ENCODE measurements at regions not wholly inside any gene's neighbourhood (a gene's known extent, or its start where the extent isn't known, plus 50 kb on each side); places are given as distances from the start of the nearest gene placed in this dataset.

DNA sequence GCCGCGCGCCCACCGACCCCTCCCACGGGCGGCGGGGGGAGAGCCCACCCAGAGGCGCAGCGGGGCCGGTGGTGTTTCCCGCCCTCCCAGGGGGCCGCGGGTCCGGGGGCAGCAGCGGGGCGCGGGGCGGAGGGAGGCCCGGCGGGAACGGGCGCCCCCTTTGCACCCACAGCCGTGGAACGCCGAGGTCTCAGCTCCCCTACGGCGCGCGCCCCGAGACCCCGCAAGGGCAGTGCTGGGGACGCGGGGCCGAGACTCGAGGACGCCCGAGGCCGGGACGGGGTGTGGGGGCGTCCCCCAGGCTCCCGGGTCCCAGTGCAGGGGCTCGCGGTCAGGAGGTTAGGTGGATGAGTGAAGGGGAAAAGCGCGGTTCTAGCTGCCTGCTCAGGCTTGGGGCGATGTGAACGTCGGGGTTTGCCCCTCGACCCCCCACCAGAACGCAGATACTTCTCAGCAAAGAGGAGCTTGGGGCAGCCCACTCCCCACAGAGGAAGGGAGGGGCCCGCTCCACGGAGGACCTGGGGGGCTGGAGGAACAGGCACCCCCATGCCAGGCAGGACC, 65.5 kb upstream of the BHLHE23 start:
- H3K27me3 Mint-ChIP-seq (ENCODE audit: insufficient read depth), result peaks cover 32% of the 10 kb centered on the region
- H3K27ac Mint-ChIP-seq, result no peak overlapping the region
- Histone ChIP-seq H3K27ac (ENCODE audit: low read depth, low read length) (no peak overlapping the region), H3K27me3 (ENCODE audit: control insufficient read depth, insufficient read depth, low read length, poor library complexity, severe bottlenecking) (peaks cover 49% of the 10 kb centered on the region), H3K4me3 (ENCODE audit: low read length) (no peak overlapping the region), H3K9ac (ENCODE audit: extremely low read depth, low read length, poor library complexity, severe bottlenecking) (no peak overlapping the region), H3K9me3 (ENCODE audit: control insufficient read depth, low read length) (peaks cover under 1% of the 10 kb centered on the region), H3K36me3 (ENCODE audit: control insufficient read depth, insufficient read depth, low read length) (no peaks in the 10 kb centered on the region), H3K4me1 (ENCODE audit: control insufficient read depth, insufficient read depth, low read length) (no peaks in the 10 kb centered on the region)
- peaks cover 8% of the 10 kb centered on the region for H3K9me3 Mint-ChIP-seq
- TF ChIP-seq, protein P1, sequence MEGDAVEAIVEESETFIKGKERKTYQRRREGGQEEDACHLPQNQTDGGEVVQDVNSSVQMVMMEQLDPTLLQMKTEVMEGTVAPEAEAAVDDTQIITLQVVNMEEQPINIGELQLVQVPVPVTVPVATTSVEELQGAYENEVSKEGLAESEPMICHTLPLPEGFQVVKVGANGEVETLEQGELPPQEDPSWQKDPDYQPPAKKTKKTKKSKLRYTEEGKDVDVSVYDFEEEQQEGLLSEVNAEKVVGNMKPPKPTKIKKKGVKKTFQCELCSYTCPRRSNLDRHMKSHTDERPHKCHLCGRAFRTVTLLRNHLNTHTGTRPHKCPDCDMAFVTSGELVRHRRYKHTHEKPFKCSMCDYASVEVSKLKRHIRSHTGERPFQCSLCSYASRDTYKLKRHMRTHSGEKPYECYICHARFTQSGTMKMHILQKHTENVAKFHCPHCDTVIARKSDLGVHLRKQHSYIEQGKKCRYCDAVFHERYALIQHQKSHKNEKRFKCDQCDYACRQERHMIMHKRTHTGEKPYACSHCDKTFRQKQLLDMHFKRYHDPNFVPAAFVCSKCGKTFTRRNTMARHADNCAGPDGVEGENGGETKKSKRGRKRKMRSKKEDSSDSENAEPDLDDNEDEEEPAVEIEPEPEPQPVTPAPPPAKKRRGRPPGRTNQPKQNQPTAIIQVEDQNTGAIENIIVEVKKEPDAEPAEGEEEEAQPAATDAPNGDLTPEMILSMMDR (conservative IDR thresholded peaks at IDR 0.05), result no peak
- peaks cover 3% of the 10 kb centered on the region for H3K4me1 Mint-ChIP-seq
- H3K36me3 Mint-ChIP-seq (ENCODE audit: low read depth), result no peaks in the 10 kb centered on the region
- no peak for DNase-seq
- peak overlapping the region; percentile 11 for H3K4me3 Mint-ChIP-seq
- 21 to 22% methylated on average over 11 to 52 of the region's 52 CpGs for WGBS, 2 experiments (ENCODE audit: insufficient coverage in 1 of 2, insufficient read length in 1 of 2)

DNA sequence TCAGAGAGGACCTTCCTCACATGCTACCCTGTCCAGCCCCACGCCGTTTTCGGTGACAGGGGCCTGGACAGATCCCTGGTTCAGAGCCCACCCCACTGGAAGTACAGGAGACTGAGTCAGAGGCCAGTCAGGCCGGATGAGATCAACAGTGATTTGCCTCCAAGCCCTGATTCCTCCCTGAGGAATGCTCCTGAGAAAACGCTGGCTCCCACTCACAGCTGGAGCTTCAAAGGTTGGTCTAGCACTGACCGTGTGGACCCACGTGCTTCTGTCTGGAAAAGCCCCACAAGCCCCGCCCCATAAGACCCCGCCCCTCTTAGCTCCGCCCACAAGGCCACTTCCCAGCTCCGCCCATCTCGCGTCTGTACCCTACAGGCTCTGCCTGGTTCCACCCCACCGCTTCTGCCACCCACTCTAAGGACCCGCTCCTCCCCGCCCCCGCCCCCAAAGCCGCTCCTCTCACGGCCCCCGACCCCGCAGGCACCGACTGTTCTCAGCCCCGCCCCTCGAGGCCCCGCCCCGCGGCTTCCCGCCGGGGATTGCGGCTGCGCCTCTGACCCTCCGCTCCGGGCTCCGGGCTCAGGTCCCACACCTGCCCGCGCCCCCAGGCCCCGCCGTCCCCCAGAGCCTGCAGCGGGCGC, 64.9 kb upstream of the BHLHE23 start:
- Histone ChIP-seq H3K27me3 (ENCODE audit: control insufficient read depth, insufficient read depth, low read length, poor library complexity, severe bottlenecking) (peaks cover 49% of the 10 kb centered on the region), H3K9me3 (ENCODE audit: control insufficient read depth, low read length) (no peaks in the 10 kb centered on the region), H3K27ac (ENCODE audit: low read depth, low read length) (no peak overlapping the region), H3K4me3 (ENCODE audit: low read length) (no peak overlapping the region), H3K9ac (ENCODE audit: extremely low read depth, low read length, poor library complexity, severe bottlenecking) (no peak overlapping the region), H3K36me3 (ENCODE audit: control insufficient read depth, insufficient read depth, low read length) (no peaks in the 10 kb centered on the region), H3K4me1 (ENCODE audit: control insufficient read depth, insufficient read depth, low read length) (no peaks in the 10 kb centered on the region)
- TF ChIP-seq, protein P1 (conservative IDR thresholded peaks at IDR 0.05), result no peak
- peak; percentile 94 for DNase-seq
- Mint-ChIP-seq H3K9me3 (peaks cover 2% of the 10 kb centered on the region), H3K4me1 (peaks cover 3% of the 10 kb centered on the region), H3K27me3 (ENCODE audit: insufficient read depth) (peaks cover 32% of the 10 kb centered on the region), H3K36me3 (ENCODE audit: low read depth) (no peaks in the 10 kb centered on the region), H3K4me3 (peak overlapping the region; percentile 24), H3K27ac (no peak overlapping the region)
- WGBS, 2 experiments (ENCODE audit: insufficient coverage in 1 of 2, insufficient read length in 1 of 2), result 10 to 34% methylated on average over 4 to 40 of the region's 40 CpGs

DNA sequence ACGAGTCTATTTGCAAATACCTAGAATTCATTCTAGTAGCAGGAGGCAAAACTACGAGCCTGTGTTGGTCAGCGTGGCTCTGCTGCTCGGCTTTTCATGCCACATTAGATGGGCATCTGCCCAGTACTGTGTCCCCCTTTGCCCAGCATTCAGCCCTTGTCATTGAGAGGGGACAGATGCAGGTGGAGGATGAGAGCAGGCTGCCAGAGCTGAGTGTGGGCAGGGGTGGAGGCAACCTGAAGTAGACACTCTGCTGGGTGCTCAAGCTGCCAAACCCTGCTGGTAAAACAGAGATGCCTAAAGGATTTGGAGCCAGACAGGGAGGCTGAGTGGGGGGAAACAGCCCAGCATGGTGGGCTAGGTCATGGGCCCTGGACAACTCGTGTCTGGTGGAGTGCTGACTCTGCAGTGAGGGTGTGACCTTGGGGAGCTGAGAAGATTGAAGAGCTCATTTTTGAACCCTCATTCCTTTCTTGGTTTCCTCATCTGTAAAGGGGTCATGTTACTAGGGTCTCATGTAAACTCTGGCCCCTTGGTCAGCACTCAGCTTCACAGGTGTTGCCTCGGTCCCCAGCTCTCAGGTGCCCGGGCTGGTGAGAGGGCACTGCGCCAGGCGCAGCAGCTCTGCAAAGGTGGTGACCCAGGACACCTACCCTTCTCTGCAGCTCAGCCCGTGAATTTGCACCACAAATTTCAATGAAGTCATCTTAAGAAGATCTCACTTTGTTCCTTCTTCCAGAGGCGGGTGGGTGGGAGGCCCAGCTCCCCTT, 64.2 kb upstream of the BHLHE23 start:
- no peaks in the 10 kb centered on the region for H3K4me1 ChIP-seq (ENCODE audit: control insufficient read depth, insufficient read depth, low read length)
- TF ChIP-seq, protein P1 (conservative IDR thresholded peaks at IDR 0.05), result no peak
- Mint-ChIP-seq H3K27me3 (ENCODE audit: insufficient read depth) (peaks cover 30% of the 10 kb centered on the region), H3K4me1 (peaks cover 3% of the 10 kb centered on the region), H3K27ac (no peak overlapping the region), H3K36me3 (ENCODE audit: low read depth) (no peaks in the 10 kb centered on the region), H3K4me3 (no peak overlapping the region), H3K9me3 (peaks cover 2% of the 10 kb centered on the region)
- H3K27me3 ChIP-seq (ENCODE audit: control insufficient read depth, insufficient read depth, low read length, poor library complexity, severe bottlenecking), result peaks cover 45% of the 10 kb centered on the region
- H3K9me3 ChIP-seq (ENCODE audit: control insufficient read depth, low read length), result no peaks in the 10 kb centered on the region
- H3K27ac ChIP-seq (ENCODE audit: low read depth, low read length), result no peak overlapping the region
- no peak overlapping the region for H3K9ac ChIP-seq (ENCODE audit: extremely low read depth, low read length, poor library complexity, severe bottlenecking)
- WGBS, 2 experiments (ENCODE audit: insufficient coverage in 1 of 2, insufficient read length in 1 of 2), result 82 to 89% methylated on average over 9 to 11 of the region's 11 CpGs
- no peak overlapping the region for H3K4me3 ChIP-seq (ENCODE audit: low read length)
- no peak for DNase-seq
- H3K36me3 ChIP-seq (ENCODE audit: control insufficient read depth, insufficient read depth, low read length), result no peaks in the 10 kb centered on the region
